ENCODE measurements at regions not wholly inside any gene's neighbourhood (a gene's known extent, or its start where the extent isn't known, plus 50 kb on each side); places are given as distances from the start of the nearest gene placed in this dataset.

GRCh38 chr10:89829262-89829886, 128.0 kb downstream of the KIF20B start:
- DNase-seq: no peak

DNA sequence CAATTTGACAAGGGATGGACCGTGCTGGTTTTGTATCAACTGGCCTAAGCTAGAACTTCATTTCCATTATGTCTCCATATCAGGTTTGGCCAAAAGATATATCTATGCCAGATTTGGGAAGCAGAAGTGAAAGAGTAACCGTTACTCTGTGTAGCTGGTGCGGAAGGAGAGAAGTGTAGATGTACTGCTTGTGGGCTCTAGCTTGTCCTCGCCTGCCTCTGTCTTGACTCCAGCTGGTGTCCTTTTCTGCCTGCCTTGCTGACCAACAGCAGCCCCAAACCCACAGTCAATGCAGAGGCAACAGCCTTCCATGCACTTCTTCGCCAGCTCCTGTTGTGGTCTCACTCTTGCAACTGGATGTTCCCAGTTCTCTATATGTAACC, 128.5 kb downstream of the KIF20B start:
- DNase-seq: no peak

DNA sequence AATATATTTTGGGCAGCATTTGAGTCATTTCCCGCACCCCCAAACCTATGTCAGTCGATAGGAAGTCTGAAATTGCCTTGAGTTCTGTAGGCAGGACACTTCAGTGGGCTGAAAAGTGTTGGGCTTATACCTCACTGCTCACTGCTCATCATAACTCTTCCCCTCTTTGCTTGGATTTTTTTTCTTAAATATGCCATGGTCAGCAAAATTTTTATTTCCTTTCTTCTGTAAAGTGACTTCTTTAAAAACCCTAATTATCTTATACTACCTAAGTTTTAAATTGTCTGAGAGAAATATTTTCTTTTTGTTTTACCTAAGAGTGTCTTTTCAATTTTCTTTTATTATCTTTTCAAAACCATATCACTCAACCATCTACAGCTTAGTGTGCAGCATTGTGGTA, 129.2 kb downstream of the KIF20B start:
- no peak for DNase-seq

DNA sequence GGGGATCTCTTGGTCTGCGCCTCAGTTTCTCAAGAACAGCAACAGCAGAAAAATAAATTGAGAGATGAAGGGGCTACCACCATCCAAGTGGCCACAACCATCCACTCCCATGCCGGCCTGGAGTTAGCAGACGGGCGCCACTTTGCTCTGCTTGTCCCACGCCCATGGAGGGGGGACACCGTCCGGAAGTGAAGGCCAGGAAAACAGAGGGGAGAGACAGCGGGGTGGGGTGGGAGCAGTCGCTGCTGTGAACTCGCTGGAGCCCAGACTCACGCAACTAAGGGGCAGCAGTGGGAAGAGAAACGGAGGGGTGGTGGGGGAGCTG, 135.4 kb downstream of the KIF20B start:
- no peak for DNase-seq

GRCh38 chr10:89837165-89838043, 136.0 kb downstream of the KIF20B start:
- DNase-seq: peak; percentile 37

DNA sequence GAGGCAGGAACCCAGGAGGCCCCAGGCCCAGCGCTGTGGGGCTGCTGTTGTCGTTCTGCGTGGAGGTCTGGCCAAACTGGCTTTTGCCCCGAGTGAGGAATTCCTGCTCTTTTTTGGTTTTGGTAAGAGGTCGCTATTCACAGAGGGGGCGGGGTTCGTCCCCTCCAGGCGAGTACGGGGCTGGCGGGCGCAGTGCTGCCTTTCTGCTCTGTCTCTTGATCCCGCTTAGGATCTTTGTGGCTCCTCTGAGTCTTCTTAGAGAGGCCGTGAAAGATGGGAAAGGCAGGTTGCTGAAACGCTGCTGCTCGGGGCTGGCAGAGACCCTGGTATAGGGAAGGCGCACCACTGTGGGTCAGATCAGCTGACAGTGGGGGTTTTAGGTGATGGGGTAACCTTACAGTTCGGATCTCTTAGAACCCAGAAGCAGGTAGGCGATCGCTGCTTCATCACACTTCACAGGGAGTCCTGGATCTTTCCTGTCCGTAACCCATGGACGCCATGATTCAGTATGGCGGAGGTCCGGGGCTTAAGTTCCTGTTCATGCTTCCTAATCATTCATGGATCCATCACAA, 136.7 kb downstream of the KIF20B start:
- DNase-seq: no peak

DNA sequence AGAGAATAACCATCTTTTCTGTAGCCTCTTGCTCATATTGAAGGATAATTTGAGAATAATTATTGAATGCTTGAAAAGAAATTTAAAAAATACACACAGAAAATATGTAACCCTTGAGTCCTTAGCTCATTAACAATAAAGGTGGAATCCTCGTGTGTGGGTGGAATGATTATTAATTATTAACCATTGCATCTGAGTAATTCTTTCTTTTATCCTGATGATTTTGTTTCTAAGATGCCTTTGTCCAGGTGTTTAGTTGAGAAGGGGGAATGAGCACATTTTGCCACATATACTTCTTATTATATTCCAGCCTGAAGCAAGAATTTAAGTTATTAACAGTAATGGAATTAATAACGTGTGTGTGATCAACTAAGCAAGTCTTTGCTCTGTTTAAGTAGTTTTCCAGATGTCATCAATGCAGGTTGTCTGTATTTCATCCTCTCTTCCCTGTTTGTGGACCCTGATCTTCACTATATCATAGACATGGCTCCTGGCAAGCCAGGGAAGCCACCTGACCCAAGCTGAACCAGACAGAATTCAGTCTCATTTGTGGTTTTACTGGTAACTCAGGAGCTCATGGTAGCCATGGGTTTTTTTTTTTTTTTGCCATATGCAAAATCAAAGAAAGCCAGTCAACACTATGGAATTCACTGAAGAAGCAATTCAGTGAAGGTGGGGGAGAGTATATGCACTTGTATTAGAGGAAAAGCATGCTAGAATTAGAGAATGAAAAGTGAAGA, 144.3 kb downstream of the KIF20B start:
- DNase-seq: no peak

GRCh38 chr10:89846281-89846630, 144.9 kb downstream of the KIF20B start:
- DNase-seq: no peak

GRCh38 chr10:89846786-89847185, 145.4 kb downstream of the KIF20B start:
- DNase-seq: no peak

DNA sequence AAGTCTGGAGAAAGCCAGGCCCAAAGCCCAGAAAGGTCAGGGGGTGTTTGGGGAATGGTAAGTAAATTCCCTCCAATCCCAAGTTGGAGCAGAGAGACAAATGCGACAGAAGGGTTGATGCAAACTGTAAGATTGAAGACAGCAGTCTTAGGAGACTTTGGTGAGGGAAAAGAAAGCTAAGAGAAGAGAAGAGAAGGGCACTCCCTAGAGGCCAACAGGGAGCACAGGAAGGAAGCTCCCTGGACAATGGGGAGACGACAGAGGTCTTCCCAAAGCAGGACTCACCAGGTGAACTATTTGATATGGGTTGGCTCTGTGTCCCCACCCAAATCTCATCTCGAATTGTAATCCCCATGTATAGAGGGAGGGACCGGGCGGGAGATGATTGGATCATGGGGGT, 151.5 kb downstream of the KIF20B start:
- DNase-seq: no peak

DNA sequence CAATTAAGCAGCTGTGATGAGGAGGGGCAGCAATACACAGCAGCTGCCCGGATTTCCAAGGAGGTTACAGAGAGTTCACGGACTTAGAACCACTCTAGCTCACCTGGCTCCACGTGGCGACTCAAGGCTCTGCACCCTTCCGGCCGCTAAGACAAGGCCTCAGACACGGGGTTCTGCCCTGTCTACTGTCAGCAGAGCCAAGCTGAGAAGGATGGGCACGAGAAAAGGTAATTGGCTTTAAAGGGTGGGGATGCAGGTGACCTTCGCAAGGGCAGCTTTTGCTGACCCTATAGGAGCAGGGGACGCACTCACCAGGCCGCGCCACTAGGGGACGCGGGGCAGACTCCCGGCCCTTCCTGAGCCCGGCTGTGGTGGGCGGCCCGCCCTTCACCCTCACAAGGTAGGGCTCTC, 152.4 kb downstream of the KIF20B start:
- DNase-seq: no peak

DNA sequence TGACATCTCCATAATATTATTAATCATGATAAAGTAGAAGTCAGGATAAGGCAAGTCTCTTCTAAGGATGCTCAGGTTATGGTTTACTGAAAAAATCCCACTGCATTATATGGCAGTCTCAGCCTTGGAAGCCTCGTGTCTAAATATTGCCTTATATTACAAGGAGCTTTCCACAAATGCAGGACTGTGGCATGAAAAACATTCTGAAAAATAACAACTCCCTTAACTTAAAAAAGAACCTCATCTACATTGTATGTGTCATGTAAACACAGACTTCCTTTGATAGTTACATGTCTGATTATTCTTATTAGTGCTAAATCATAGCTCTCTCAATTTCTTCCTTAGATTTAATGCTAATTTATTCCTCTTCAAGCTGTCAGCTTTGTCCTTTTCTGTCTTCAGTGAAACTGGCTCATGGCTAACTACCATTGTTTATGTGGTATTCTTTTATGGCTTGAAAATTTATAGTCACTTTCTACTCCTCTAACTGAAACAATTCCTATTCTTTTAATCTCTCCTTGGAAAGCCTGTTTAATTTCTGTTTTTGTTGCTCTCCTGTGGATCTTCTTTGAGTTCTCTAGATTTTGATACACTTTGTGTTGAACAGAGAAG, 156.1 kb downstream of the KIF20B start:
- no peak for DNase-seq

- no peak for DNase-seq
These were observed 159.8 kb downstream of the KIF20B start for GRCh38 chr10:89861199-89861573.

DNA sequence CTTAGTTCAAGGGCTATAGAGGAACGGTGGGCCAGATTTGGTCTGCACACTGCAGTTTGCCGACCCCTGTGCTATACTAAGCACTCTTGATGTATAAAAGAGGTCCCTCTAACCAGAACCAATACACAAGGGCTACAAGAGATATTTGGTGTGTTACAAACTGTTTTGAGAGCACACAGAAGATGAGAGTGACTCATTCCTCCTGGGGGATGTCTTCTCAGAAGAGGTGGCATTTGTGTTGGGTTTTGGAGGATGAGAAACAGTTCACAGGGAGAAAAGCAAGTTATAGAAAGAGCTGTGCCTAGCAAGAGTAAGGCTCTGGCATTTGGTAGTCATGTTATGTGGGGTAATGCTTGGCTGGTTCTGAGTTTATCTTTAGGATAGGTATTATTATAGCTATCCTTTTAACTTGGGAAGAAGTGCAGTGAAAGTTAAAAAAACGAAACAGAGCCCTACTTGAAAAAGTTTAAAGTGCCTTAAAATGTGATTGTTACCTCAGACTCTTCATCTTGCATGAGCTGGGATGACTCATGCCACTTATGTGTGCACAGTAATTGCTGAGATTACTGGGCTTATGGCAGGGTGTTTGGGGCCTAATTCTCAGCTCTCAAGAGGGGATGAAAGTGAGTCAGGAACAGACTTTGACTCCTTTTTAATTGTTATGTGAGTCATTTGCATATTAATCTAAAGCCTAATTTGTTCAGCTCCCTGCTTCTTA, 160.4 kb downstream of the KIF20B start:
- peak; percentile 46 for DNase-seq

DNA sequence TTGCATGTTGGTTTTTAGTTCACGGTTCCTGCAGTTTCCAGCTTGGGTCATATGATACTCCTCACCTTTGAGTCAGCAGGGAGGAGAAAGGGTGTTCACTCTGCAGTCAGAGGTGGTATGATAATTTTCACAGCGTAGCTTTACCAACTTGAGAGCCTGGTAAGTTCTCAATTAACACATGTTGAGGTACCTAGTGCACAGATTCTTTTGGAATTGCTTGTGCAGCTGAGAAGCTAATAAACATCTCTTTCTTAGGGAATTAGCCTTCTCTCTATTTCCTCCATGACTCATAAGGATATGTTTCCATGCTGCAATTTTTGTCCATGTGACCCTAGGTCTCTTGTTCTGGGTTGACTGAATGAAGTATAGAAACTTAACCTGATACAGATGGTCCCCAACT, 166.6 kb downstream of the KIF20B start:
- no peak for DNase-seq

DNA sequence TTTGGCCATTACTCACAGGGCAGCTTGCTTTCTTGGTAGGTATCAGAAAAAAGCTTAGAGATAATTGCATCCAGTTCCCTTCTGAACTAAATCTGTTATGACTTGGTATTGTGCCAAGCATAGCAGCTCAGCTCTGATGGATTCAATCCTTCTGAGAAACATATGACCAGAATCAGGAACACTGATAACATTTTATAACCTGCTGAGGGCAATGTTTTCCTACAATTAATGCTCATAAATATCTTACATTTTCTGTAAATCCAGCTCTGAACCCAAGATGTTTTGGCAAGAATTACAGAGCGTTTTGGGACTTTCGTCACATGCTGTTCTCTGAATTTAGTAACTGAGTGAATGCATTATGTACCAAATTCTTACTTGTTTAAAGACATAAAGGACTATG, 167.8 kb downstream of the KIF20B start:
- DNase-seq: no peak

GRCh38 chr10:89869592-89870156, 168.3 kb downstream of the KIF20B start:
- no peak for DNase-seq

- DNase-seq: no peak
These were observed 169.5 kb downstream of the KIF20B start for GRCh38 chr10:89870936-89871335.

DNA sequence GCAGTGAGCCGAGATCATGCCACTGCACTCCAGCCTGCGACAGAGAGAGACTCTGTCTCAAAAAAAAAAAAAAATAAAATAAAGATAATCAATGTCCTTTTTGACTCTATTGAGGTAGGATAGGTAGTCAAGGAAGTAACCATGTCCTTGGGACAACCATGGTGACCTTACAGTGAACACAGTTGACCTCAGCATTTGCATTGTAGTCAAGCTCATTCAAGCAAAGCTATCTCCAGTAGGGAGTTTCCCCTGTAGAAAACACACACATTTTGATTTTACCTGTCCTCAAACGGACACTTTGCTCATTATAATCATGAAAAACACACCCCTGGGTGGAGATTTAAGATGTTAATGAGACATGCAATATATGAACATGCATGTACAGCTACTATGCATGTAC, 171.7 kb downstream of the KIF20B start:
- no peak for DNase-seq

GRCh38 chr10:89875557-89875956, 174.2 kb downstream of the KIF20B start:
- DNase-seq: no peak

DNA sequence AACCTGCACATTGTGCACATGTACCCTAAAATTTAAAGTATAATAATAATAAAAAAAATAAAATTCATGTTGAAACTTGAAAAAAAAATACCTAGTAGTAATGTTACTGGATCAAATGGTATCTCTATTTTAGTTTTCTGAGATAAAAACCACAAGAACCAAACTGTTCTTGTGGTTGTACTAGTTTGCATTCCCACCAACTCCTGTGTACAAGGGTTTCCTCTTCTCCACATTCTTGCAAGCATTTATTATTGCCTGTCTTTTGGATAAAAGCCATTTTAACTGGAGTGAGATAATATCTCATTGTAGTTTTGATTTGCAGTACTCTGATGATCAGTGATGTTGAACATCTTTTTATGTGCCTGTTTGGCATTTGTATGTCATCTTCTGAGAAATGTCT, 177.7 kb downstream of the KIF20B start:
- DNase-seq: no peak

DNA sequence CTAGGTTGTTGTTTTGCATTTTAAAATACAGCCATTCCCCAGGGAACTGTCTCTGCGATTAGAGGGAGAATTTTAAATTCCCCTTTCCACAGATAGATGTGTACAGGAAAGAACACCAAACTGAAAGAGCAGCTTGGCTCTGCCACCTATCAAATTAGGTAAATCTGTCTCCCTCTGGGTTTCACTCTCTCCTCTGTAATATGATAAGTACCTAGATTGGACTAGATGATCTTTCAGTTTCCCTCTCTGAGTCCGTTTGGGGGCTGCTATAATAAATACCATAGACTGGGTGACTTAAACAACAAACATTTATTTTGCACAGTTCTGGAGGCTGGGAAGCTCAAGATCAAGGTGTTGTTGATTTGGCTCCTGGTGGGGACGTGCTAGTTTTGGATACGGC, 186.0 kb downstream of the KIF20B start:
- no peak for DNase-seq

Data from activated naive CD4-positive, alpha-beta T cell treated with anti-CD3 and anti-CD28 coated beads, Interleukin-2, amount 50 U/mL, for 16 hours (primary cell).